NT2/D1 (cell line): ENCODE measurements at regions not wholly inside any gene's neighbourhood (a gene's known extent, or its start where the extent isn't known, plus 50 kb on each side); places are given as distances from the start of the nearest gene placed in this dataset.
"Not testable (repeated sequence)": the region's sequence is repeated elsewhere in the genome, so short reads cannot be mapped to it uniquely, and the experiment has no call there.

Experiments
- SUZ12 ChIP-seq: IDR thresholded peaks from 2 replicates; pipeline ENCODE4 v1.6.1; 2011; ENCODE audit not compliant: insufficient read length, insufficient read depth; ENCODE audit errors: extremely low read depth
- ZNF274 ChIP-seq: IDR thresholded peaks from 2 replicates; pipeline ENCODE4 v1.6.1; 2011; ENCODE audit warnings: mild to moderate bottlenecking, low read depth, low read length

DNA sequence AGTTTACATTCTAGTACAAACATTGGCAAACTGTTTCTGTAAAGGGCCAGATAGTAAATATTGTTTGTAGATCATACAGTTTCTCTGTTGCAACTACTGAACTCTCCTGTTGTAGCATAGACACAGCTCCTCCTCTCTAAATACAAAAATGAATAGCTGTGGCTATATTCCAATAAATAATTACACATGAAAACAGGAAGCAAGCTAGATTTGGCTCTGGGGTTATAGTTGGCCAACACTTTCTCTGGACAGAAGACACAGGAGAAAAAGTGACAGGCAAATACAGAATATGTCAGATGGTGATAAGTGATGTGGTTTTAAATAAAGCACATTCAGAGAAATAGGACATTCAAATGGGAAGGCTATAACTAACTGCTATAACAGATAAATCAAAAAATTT, 957.0 kb downstream of the LTN1 start:
- not testable (repeated sequence) for TF ChIP-seq ZNF274, SUZ12
